CD4-positive, alpha-beta T cell treated with Interleukin-4 for 4 hours (primary cell): ENCODE measurements at regions not wholly inside any gene's neighbourhood (a gene's known extent, or its start where the extent isn't known, plus 50 kb on each side); places are given as distances from the start of the nearest gene placed in this dataset.
"Not testable (repeated sequence)": the region's sequence is repeated elsewhere in the genome, so short reads cannot be mapped to it uniquely, and the experiment has no call there.

Experiments used
- DNase-seq: peaks from one replicate; pipeline ENCODE4 v3.0.0-alpha.2; 2020

DNA sequence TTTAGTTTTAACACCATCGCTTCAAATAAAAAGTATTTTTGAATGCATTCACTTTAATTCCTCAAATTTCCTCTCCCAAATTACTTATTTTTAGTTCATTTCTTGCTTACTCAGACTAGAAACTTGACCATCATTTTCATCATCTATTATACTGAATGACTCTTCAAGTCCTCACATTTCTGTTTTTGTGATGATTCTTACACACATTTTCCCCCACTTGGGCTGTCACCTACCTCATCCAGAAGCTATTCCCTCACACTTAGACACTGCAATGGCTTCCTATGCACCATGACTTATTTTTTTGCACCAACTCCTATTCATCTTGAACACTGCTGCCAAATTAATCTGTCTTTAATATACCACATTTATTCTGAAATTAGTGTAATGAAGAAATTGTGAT lies 239.6 kb upstream of the DUSP10 start:
- DNase-seq, result no peak

DNA sequence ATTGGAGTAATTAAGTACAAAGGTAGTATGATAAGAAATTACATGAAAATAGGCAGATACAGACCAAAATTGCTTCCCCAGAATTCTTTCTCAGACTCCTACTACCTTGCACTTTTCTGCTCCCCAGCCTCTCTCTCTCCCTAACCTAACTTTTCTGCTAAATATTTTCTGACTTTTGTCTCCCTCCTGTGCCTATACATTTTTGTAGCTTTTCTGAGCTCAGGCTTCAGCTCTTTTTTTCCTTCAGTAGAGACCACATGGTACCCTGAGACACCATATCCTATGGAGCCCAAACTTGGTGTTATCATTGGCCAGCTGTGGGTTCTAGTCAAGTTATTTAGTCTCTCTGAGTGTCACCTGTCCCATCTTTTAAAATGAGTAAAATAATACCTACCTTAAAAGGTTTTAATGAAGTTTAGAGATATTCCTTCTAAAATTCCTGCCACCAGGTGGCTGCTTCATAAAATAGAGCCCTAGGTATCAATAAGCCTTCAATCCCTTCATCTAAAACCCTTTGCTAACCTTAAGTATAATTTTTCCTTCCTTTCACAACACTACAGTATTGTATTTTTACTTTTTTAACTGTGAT lies 237.6 kb upstream of the DUSP10 start:
- no peak for DNase-seq

DNA sequence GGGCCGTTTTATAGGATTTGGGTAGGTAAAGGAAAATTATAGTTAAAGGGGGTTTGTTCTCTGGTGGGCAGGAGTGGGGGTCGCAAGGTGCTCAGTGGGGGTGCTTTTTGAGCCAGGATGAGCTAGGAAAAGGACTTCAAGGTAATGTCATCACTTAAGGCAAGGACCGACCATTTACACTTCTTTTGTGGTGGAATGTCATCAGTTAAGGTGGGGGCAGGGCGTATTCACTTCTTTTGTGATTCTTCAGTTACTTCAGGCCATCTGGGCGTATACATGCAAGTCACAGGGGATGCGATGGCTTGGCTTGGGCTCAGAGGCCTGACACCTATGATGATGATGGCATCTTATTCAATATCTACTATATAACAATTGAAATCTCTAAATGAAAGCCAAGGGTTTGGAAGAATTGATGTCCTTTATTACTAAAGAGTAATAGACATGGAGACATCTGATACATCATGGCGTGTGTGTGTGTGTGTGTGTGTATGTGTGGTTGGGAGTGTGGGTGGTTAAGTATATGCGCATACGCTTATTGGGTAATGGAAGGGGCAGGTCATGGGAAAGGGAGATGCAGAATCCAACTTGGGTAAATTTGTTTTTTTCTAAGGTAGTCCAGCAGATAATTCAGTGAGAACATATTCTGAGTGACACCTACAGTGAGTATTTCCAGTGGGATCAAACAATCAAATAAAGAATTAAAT lies 236.9 kb upstream of the DUSP10 start:
- DNase-seq, result not testable (repeated sequence)

DNA sequence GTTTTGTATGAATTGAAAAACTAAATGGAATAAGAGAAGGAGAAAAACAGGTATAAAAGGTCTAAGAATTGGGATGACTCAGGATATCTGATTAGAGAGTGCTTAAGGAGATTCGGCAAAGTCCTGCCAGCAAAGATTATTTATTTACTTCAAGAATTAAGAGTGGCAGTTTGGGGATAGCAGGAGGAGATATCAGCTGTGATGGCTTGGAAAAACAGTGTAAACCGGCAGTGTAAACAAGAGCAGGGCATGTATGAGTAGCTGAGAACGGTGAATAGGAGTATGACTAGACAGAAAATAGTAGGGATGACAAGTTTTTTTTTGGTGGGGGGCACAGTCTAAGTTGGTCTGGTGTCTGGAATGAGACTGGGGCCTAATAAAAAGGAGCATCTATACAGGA lies 231.9 kb upstream of the DUSP10 start:
- not testable (repeated sequence) for DNase-seq

DNA sequence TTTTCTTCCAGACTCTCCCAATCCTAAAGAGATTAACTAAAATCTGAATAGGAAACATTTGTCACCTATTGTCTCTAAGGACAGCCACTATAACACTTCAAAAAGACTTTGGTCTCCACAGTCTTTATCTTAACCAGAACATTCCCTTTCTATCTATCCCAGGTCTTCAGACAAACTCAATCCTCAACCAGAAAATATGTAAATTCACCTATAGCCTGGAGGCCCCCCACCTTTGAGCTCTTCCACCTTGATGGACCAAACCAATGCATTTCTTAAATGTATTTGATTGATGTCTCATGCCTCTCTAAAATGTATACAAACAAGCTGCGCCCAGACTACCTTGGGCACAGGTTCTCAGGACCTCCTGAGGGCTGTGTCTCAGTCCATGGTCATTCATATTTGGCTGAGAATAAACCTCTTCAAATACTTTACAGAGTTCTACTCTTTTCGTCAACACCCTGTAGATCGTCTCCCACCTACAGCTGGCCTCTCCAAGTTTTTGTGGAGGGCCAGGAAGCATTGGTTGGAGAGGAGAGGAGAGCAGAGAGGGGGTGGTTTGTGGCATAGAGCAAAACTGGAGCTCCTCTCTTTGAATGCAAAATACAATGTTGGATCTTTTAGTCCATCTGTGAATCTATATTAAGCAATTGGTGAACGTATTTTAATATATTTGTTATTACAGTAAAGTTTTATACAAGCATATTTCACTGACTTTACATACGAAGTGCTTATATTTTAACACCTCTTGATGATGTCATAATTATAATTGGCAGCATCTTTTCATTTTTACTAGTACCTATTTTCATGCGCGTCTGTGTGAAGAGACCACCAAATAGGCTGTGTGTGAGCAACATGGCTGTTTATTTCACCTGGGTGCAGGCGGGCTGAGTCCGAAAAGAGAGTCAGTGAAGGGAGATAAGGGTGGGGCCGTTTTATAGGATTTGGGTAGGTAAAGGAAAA lies 230.7 kb upstream of the DUSP10 start:
- DNase-seq, result no peak

DNA sequence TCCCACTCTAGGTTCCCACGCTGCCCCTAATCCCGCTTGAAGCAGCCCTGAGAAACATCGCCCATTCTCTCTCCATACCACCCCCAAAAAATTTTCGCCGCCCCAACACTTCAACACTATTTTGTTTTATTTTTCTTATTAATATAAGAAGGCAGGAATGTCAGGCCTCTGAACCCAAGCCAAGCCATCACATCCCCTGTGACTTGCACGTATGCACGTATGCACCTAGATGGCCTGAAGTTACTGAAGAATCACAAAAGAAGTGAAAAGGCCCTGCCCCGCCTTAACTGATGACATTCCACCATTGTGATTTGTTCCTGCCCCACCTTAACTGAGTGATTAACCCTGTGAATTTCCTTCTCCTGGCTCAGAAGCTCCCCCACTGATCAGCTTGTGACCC lies 229.1 kb upstream of the DUSP10 start:
- DNase-seq, result not testable (repeated sequence)

DNA sequence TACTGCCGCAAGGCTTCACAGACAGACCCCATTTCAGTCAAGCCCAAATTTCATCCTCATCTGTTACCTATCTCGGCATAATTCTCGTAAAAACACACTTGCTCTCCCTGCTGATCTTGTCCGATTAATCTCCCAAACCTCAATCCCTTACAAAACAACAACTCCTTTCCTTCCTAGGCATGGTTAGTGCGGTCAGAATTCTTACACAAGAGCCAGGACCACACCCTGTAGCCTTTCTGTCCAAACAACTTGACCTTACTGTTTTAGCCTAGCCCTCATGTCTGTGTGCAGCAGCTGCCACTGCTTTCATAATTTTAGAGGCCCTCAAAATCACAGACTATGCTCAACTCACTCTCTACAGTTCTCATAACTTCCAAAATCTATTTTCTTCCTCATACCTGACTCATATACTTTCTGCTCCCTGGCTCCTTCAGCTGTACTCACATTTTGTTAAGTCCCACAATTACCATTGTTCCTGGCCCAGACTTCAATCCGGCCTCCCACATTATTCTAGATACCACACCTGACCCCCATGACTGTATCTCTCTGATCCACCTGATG lies 227.5 kb upstream of the DUSP10 start:
- DNase-seq, result not testable (repeated sequence)

DNA sequence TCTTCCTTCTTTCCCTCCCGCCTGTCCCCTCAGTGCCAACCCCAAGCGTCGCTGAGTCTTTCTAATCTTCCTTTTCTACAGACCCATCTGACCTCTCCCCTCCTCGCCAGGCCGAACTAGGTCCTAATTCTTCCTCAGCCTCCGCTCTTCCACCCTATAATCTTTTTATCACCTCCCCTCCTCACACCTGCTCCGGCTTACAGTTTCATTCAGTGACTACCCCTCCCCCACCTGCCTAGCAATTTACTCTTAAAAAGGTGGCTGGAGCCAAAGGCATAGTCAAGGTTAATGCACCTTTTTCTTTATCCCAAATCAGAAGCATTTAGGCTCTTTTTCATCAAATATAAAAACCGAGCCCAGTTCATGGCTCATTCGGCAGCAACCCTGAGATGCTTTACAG lies 225.6 kb upstream of the DUSP10 start:
- not testable (repeated sequence) for DNase-seq

DNA sequence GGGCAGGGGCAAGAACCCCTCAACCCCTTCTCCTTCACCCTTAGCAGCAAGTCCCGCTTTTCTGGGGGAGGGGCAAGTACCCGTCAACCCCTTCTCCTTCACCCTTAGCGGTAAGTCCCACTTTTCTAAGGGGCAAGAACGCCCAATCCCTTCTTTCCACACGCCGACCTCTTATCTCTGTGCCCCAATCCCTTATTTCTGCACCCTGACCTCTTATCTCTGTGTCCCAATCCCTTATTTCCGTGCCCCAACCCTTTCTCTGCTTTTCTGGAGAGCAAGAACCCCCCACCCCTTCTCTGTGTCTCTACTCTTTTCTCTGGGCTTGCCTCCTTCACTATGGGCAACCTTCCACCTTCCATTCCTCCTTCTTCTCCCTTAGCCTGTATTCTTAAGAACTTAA lies 225.0 kb upstream of the DUSP10 start:
- DNase-seq, result not testable (repeated sequence)

DNA sequence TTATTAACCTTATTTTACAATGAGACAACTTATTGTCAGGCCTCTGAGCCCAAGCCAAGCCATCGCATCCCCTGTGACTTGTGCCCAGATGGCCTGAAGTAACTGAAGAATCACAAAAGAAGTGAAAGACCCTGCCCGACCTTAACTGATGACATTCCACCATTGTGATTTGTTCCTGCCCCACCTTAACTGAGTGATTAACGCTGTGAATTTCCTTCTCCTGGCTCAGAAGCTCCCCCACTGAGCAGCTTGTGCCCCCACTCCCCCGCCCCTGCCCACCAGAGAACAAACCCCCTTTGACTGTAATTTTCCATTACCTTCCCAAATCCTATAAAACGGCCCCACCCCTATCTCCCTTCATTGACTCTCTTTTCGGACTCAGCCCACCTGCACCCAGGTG lies 224.0 kb upstream of the DUSP10 start:
- DNase-seq, result not testable (repeated sequence)

DNA sequence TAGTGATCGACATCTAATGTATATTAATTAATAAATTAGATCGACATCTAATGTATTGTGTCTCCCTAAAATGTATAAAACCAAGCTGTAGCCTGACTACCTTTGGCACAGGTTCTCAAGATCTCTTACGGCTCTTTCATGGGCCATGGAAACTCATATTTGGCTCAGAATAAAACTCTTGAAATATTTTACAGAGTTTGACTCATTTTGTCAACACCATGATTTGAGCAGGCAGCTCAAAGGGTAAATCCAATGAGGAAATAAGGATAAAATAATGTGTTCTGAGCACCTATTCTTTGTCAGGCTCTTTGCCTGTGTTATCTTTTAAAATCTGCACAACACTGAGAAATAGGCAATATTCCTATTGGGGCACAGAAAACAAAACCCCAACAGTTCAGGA lies 223.4 kb upstream of the DUSP10 start:
- DNase-seq, result no peak

DNA sequence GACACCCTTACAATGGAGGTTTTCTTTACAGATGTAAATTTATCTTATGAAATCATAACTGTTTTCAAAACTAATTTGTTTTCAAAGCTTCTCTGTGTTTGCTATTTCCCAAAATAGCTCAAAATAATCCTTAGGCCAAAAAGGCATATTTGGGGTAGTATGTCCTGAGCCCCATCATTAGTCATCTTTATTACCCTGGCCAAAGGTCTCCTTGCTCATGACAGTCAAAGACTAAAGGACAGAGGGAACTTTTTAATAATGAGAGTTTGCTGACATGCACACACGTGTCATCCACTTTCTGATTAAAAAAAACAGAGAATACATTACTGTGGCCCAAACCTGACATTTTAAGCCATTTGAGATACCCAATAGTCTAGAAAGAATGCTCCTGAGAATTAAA lies 221.9 kb upstream of the DUSP10 start:
- DNase-seq, result no peak

DNA sequence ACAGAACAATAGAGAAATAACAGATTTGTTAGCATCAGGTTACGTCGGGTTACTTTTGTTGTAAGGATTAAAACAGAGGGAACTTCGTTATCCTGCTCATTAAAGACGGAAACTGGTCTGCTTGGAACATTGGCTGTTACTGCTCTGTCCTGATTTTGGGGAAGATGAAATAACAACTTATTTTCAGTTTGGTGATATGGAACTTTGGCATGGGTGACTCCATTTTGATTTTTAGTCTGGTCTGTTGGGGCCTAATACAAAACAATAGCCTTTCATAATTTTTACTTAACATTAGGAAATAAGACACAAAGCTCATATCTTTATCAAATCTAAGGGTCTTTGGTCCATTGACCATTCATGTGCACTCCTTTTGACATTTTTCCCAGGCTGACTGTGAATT lies 220.5 kb upstream of the DUSP10 start:
- no peak for DNase-seq

DNA sequence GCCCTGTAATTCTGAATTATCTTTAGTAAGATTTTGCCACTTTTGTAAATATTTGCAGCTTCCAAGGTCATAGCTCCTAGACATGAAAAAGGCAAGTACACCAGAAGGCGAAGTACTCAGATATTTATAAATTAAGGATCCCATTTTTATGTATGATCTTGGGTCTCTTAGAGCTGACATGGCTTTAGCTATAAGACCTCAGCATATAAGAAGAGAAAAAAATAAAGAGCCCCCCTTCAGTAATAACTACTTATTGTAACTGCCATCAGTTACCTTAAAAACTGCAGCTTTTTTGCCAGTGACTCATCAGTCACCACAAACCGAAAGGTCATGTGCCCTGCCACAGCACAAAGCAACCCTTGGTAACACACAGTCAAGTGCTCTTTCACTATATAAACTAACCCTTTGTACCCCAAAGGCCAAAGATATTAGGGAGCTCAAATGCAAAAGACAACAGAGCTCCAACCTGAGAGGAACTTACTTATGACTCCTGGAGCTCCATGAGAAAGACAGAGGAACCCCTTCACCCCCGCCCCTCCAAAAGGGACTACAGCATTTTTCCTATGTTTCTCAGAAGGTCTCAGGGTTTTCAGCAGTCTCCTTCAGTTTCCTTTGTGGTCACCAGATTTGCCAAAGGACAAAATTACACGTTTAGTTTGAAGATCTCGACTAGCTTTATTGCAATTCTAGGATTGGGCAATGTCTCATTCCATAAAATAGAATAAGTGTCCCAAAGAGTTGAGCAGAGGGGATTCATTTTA lies 219.8 kb upstream of the DUSP10 start:
- peak; percentile 36 for DNase-seq

DNA sequence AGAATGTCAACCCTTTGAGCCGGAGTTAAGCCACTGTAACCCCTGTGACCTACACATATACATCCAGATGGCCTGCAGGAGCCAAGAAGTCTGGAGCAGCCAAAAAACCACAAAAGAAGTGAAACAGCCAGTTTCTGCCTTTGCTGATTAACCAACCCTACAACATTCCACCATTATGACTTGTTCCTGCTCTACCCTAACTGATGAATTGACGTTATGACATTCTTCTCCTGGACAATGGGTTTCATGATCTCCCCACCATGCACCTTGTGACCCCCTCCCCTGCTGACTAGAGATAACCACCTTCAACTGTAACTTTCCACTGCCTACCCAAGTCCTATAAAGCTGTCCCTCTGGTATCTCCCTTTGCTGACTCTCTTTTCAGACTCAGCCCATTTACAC lies 216.3 kb upstream of the DUSP10 start:
- DNase-seq, result not testable (repeated sequence)

DNA sequence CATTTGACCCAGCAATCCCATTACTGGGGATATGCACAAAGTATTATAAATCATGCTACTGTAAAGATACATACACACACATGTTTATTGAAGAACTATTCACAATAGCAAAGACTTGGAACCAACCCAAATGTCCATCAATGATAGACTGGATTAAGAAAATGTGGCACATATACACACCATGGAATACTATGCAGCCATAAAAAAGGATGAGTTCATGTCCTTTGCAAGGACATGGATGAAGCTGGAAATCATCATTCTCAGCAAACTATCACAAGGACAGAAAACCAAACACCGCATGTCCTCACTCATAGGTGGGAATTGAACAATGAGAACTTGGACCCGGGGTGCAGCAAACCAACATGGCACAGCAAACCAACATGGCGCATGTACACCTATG lies 215.5 kb upstream of the DUSP10 start:
- not testable (repeated sequence) for DNase-seq

DNA sequence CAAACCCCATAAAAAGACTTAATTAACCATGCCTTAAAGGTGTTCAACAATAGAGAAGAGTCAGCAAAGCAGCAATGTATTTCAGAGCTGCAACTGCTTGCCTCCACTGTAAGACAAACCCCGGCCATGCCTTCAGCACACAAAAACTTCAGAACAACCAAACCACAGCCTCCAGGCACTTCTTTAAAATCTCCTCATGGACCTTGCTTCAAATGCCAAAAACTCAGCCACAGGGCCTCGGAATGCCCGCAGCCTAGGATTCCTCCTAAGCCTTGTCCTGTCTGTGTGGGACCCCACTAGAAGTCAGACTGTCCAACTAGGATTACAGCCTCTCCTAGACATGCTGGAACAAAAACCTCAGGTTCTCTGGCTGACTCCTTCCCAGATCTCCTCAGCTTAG lies 208.1 kb upstream of the DUSP10 start:
- DNase-seq, result no peak

DNA sequence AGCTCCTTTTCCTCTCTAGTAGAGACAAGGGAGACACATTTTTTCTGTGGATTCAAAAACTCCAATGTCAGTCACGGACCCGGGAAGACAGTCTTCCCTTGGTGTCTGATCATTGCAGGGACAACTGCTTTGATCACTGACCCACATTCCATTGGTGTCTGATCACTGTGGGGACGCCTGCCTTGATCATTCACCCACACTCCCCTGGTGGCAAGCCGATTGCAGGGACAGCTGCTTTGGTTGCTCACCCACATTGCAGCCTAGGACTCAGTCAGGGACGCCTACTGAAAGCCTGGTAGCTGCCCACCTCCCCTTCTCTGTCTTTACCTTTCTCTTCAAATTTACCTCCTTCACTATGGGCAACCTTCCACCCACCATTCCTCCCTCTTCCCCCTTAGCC lies 206.6 kb upstream of the DUSP10 start:
- no peak for DNase-seq

DNA sequence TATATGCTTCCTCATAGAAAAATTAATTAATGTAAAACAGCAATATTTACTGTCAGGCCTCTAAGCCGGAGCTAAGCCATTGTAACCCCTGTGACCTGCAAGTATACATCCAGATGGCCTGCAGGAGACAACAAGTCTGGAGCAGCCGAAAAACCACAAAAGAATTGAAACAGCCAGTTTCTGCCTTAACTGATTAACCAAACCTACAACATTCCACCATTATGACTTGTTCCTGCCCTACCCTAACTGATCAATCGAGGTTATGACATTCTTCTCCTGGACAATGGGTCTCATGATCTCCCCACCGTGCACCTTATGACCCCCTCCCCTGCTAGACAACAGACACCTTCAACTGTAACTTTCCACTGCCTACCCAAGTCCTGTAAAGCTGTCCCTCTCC lies 205.8 kb upstream of the DUSP10 start:
- no peak for DNase-seq

DNA sequence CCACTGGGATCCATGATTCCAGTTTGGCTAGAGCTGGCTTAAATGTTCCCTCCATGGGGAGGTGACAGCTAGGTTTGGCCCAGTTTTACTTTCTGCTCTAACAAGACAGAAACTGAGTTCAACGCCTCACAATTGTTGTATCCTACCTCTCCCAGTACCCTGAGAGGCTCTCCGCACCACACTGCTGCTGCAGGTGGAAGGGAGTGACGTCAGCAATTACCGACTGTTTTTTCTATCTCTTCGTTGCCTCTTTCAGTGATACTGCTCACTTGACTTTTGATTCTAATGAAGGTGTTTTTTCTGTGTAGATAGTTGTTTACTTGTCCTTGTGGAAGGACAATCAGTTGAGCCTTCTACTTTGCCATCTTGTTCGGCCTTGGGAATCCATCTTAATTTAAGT lies 204.9 kb upstream of the DUSP10 start:
- DNase-seq, result no peak

DNA sequence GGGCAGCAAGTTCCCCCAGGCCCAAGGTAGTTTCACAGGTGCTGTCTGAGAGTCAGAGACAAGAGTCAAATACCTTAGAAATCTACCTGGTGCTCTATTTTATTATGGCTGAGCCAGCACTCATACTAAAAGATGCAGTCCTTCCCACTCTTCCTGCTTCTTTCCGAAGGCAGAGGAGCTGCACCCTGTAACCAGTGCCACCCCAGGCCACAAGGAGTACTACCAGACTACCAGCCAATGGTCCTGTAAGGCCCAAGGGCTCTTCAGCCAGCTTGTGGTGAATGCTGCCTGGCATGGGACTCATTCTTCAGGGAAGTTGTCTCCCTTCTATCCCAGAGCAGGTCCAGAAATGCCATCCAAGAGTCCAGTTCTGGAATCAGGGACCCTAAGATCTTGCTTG lies 203.8 kb upstream of the DUSP10 start:
- no peak for DNase-seq

DNA sequence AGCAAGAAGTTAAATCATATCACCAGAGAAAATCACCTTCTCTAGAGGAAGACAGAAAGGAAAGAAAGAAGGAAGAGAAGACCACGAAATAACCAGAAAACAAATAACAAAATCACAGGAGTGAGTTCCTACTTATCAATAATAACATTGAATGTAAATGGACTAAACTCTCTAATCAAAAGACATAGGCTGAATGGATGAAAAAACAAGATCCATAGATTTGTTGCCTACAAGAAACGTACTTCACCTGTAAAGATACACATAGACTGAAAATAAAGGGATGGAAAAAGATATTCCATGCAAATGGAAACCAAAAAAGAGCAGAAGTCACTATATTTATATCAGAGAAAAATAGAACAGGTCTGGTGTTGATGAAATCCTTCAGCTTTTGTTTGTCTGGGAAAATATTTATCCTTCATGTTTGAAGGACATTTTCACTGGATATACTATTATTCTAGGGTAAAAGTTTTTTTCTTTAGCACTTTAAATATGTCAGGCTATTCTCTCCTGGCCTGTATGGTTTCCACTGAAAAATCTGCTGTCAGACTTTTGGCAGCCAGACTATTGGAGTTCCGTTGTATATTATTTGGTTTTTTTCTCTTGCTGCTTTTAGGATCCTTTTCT lies 202.5 kb upstream of the DUSP10 start:
- DNase-seq, result no peak
